Esophagus squamous epithelium (tissue), 4 donors: ENCODE measurements at regions not wholly inside any gene's neighbourhood (a gene's known extent, or its start where the extent isn't known, plus 50 kb on each side); places are given as distances from the start of the nearest gene placed in this dataset.

Source experiments
- POLR2A ChIP-seq, 4 donors: fragments of 450-650 bp; IDR thresholded peaks; one replicate each; pipeline ENCODE4 v1.6.1; 2017; ENCODE audit warnings: antibody characterized with exemption in 4 of 4, mild to moderate bottlenecking in 4 of 4, moderate library complexity in 3 of 4
- TF ChIP-seq, protein P1 (sequence below), 6 experiments: fragments of 450-650 bp in 4 of 6; fragments of 200-600 bp in 2 of 6; sonication (generic) in 2 of 6; IDR thresholded peaks; one replicate each; pipeline ENCODE4 v1.5.1; 2016 to 2019; ENCODE audit warnings: antibody characterized with exemption in 6 of 6, mild to moderate bottlenecking in 4 of 6, moderate library complexity in 4 of 6

DNA sequence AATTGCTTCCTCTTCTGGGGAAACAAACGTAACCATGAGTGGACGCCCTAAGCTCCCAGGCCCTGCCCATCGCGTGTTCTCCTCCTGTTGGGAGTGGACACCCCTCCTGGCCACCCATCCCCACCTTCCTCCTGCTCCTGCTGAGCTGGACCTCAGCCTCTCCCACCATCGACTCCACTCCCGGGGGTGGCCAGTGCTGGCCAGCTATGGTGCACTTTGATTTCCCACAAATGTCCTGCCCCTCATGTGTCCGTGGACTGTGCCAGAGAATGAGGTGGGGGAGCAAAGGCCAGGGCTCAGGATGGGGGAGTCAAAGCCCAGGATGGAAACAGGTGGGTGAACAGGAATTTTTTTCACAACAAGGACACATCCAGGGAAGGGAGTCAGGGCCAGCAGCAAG lies 62.8 kb downstream of the MED10 start:
- no peak for TF ChIP-seq POLR2A (IDR thresholded peaks at IDR 0.05)
- TF ChIP-seq, protein P1, sequence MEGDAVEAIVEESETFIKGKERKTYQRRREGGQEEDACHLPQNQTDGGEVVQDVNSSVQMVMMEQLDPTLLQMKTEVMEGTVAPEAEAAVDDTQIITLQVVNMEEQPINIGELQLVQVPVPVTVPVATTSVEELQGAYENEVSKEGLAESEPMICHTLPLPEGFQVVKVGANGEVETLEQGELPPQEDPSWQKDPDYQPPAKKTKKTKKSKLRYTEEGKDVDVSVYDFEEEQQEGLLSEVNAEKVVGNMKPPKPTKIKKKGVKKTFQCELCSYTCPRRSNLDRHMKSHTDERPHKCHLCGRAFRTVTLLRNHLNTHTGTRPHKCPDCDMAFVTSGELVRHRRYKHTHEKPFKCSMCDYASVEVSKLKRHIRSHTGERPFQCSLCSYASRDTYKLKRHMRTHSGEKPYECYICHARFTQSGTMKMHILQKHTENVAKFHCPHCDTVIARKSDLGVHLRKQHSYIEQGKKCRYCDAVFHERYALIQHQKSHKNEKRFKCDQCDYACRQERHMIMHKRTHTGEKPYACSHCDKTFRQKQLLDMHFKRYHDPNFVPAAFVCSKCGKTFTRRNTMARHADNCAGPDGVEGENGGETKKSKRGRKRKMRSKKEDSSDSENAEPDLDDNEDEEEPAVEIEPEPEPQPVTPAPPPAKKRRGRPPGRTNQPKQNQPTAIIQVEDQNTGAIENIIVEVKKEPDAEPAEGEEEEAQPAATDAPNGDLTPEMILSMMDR (IDR thresholded peaks at IDR 0.05), result no peak
